BE2C (cell line): ENCODE measurements at regions not wholly inside any gene's neighbourhood (a gene's known extent, or its start where the extent isn't known, plus 50 kb on each side); places are given as distances from the start of the nearest gene placed in this dataset.

Experiments used
- DNase-seq: peaks from one replicate; pipeline ENCODE4 v3.0.0-alpha.2; 2020
- H3K27me3 ChIP-seq: fragments of 250-450 bp; sonication (Bioruptor Pico); 2 replicates; pipeline ENCODE4 v1.5.1; 2020; ENCODE audit warnings: mild to moderate bottlenecking
- H3K36me3 ChIP-seq: fragments of 250-450 bp; sonication (Bioruptor Pico); 2 replicates; pipeline ENCODE4 v1.5.1; 2020; ENCODE audit warnings: mild to moderate bottlenecking
- H3K4me1 ChIP-seq: fragments of 250-450 bp; sonication (Bioruptor Pico); 2 replicates; pipeline ENCODE4 v1.5.1; 2020
- H3K4me3 ChIP-seq: 2 replicates; pipeline ENCODE4 v1.5.1; 2011; ENCODE audit warnings: low read depth, low read length
- H3K9me3 ChIP-seq: fragments of 250-450 bp; sonication (Bioruptor Pico); 2 replicates; pipeline ENCODE4 v1.5.1; 2020
- TF ChIP-seq, protein P1 (sequence below): IDR thresholded peaks from 2 replicates; pipeline ENCODE4 v1.5.1; 2012; ENCODE audit warnings: mild to moderate bottlenecking, low read depth, low read length

DNA sequence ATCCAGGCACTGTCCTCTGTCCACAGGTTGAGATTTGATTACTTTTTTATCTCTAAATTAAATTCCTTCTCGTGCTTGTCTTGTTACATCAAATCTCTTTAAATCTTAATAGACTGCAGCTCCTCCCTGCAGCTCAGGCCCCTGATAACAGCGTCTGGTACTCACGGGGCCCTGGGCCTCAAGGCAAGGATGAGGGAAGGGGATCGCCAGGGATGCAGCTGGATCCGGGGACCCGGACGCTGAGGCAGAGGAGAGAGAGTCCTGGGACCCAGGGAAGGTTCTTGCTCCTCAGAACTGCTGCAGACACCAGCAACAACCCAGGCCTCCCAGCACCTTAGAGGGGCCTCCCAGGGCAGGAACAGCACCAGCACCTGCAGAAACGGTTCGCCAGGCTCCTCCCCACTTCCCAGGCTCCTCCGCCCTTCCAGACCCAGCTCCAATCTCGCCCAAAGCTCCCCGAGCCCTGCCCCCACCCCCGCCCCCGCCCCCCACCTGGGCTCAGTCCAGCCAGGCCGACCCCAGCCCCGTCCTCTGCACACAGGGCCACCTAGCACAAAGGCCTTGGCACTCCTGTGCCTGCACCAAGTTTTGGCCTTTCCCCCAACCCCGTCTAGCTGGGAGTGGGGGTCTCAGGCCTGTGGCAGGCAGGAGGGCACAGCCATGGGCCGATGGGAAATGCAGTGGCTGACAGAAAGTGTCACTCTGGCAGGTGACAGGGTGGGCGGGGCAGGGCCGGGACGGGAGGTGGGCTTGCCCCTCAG, 60.3 kb upstream of the GALNT9 start:
- TF ChIP-seq, protein P1, sequence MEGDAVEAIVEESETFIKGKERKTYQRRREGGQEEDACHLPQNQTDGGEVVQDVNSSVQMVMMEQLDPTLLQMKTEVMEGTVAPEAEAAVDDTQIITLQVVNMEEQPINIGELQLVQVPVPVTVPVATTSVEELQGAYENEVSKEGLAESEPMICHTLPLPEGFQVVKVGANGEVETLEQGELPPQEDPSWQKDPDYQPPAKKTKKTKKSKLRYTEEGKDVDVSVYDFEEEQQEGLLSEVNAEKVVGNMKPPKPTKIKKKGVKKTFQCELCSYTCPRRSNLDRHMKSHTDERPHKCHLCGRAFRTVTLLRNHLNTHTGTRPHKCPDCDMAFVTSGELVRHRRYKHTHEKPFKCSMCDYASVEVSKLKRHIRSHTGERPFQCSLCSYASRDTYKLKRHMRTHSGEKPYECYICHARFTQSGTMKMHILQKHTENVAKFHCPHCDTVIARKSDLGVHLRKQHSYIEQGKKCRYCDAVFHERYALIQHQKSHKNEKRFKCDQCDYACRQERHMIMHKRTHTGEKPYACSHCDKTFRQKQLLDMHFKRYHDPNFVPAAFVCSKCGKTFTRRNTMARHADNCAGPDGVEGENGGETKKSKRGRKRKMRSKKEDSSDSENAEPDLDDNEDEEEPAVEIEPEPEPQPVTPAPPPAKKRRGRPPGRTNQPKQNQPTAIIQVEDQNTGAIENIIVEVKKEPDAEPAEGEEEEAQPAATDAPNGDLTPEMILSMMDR: no peak
- no peaks in the 10 kb centered on the region for H3K4me1 ChIP-seq
- peaks cover 77% of the 10 kb centered on the region for H3K27me3 ChIP-seq
- no peak for DNase-seq
- no peaks in the 10 kb centered on the region for H3K9me3 ChIP-seq
- H3K36me3 ChIP-seq: no peaks in the 10 kb centered on the region
- H3K4me3 ChIP-seq: no peak overlapping the region

DNA sequence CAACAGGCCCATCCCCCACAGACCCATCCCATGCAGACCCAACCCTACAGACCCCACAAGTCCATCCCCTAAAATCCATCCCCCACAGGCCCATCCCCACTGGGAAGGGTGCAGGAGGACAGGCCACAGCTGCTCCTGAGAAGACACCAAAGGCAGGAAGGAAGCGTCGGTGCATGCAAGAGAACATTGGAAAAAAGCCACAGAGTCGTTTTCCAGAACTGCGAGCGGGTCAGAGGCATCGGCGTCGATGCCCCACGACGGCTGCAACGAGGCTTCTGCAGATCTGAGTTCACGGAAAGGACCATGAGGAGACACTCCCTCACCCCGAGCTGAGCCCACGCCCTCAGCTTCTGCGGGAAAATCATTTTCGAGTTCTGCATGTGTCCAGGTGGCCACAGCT, 59.6 kb upstream of the GALNT9 start:
- no peak overlapping the region for H3K4me3 ChIP-seq
- no peaks in the 10 kb centered on the region for H3K9me3 ChIP-seq
- TF ChIP-seq, protein P1: no peak
- no peaks in the 10 kb centered on the region for H3K36me3 ChIP-seq
- DNase-seq: no peak
- no peaks in the 10 kb centered on the region for H3K4me1 ChIP-seq
- peaks cover 72% of the 10 kb centered on the region for H3K27me3 ChIP-seq

DNA sequence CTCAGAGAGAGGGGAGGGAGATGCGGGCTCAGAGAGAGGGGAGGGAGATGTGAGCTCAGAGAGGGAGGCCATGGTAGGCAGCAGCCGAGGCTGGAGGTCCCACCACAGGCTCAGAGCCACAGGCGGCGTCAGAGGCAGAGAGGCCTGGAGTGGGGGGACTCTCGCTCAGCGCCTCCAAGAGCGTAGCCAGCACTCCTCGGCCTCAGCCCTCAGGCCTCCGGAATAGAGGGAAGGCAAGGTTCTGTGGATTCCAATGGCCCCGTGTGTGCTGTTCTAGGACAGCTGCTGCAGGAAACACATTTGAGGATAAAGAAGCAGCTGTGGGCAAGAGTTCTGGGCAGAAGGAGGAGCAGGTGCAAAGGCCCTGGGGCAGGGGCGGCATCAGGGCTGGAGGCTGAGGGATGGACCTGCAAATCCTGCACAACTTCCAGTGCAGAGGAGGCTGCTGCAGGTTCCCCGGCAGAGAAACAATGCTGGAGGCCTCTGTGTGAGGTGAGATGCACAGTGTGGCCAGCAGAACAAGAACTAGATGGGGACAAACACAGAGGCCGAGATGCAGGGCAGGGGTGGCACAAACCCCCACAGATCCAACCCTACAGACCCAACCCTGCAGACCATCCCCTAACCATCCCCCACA, 59.1 kb upstream of the GALNT9 start:
- Histone ChIP-seq H3K36me3 (no peaks in the 10 kb centered on the region), H3K4me1 (no peaks in the 10 kb centered on the region), H3K27me3 (peaks cover 68% of the 10 kb centered on the region), H3K9me3 (no peaks in the 10 kb centered on the region), H3K4me3 (no peak overlapping the region)
- TF ChIP-seq, protein P1: no peak
- no peak for DNase-seq

DNA sequence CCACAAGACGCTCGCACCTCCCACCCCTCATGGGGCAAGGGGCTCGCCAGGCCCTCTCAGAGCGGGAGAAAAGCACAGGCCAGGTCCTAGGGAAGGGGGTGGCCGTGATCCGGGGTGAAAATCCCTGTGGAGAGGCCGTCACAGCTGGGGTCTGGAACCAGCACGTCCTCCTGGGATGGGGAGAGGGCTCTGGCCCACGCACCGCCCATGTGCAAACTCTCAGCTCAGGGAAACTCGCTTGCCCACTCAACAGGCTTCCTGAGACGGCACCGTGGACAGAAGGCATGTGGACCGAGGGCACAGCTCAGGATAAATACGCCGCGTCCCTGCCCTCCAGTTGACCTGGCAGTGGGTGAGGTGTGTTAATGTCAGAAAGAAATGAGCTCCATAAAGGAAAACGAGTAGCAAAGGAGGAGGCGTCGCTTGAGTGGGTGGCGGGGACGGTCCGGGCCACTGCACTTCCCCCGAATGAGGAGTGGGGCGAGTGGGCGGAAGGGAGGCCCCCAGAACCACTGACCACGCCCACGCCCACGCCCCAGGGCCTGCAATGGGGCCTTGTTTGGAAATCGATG, 57.6 kb upstream of the GALNT9 start:
- DNase-seq: peak; percentile 6
- Histone ChIP-seq H3K9me3 (no peaks in the 10 kb centered on the region), H3K4me1 (no peaks in the 10 kb centered on the region), H3K36me3 (no peaks in the 10 kb centered on the region), H3K4me3 (no peak overlapping the region), H3K27me3 (peaks cover 58% of the 10 kb centered on the region)
- TF ChIP-seq, protein P1: no peak

DNA sequence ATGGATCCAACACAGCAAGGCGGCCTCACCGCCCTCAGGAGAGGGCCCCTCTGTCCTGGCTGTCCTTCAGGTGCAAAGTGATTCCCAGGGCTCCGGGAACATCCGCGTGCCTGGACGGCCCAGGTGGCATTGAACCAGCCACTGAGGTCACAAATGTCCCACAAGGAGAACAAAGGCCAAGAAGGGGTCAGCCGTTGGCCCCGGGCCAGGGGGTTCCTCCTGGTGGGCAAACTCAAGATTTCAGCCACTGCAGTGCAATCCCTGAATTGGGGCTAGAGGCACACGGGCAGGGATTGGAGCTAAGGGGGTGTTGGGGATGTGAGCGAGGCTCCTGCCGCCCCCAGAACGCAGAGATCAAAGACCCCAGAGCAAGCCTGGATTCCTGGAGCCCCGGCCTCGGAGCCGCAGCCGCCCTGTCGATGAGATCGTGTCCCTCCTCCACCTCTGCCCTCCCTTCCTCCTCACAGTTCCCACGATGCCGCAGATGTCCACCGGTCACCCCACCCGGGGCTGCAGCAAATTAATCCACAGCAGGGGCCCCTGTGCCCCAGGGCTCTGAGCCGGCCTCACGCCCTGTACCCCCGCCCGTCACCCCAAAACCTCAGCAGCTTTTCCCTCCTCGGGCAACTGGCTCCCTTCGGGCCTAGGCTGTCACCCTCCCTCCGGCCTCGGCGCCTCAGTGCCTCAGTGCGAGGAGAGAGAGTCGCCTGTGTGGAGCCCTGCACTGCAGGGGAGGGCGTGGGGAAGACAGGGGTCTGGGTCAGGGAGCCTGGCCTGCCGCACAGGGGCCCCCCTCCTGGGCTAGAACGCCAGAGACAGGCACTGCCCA, 56.7 kb upstream of the GALNT9 start:
- H3K4me1 ChIP-seq: no peaks in the 10 kb centered on the region
- no peak overlapping the region for H3K4me3 ChIP-seq
- H3K27me3 ChIP-seq: peaks cover 53% of the 10 kb centered on the region
- H3K9me3 ChIP-seq: no peaks in the 10 kb centered on the region
- DNase-seq: peak; percentile 10
- H3K36me3 ChIP-seq: no peaks in the 10 kb centered on the region
- TF ChIP-seq, protein P1: no peak
